HepG2 (cell line): ENCODE measurements at regions not wholly inside any gene's neighbourhood (a gene's known extent, or its start where the extent isn't known, plus 50 kb on each side); places are given as distances from the start of the nearest gene placed in this dataset.

Experiments
- DR1 ChIP-seq: sonication (generic); formaldehyde crosslinking; IDR thresholded peaks from 2 replicates; pipeline ENCODE4 v1.8.0; 2021; ENCODE audit warnings: mild to moderate bottlenecking, missing genetic modification reagents, inconsistent platforms
- EEA1 ChIP-seq: sonication (generic); formaldehyde crosslinking; IDR thresholded peaks from 2 replicates; pipeline ENCODE4 v1.5.1; 2020; ENCODE audit warnings: mild to moderate bottlenecking, missing genetic modification reagents, borderline replicate concordance
- FOXA1 ChIP-seq, 2 experiments: fragments of 450-650 bp in 1 of 2; sonication (generic) in 1 of 2; formaldehyde crosslinking in 1 of 2; IDR thresholded peaks; 2 replicates each; pipeline versions ENCODE4 v1.4.0 to v1.6.1; 2016 to 2020; ENCODE audit warnings: missing genetic modification reagents in 1 of 2
- FOXJ3 ChIP-seq: sonication (generic); formaldehyde crosslinking; IDR thresholded peaks from 2 replicates; pipeline ENCODE4 v1.4.0; 2020; ENCODE audit warnings: missing genetic modification reagents, mild to moderate bottlenecking, borderline replicate concordance
- HDAC1 ChIP-seq: sonication (generic); formaldehyde crosslinking; IDR thresholded peaks from 2 replicates; pipeline ENCODE4 v1.5.1; 2020; ENCODE audit warnings: mild to moderate bottlenecking, missing genetic modification reagents
- MYNN ChIP-seq: sonication (generic); formaldehyde crosslinking; IDR thresholded peaks from 2 replicates; pipeline ENCODE4 v1.4.0; 2020; ENCODE audit warnings: mild to moderate bottlenecking, low read depth, missing genetic modification reagents
- NFIC ChIP-seq: IDR thresholded peaks from 2 replicates; pipeline ENCODE4 v1.6.1; 2012; ENCODE audit warnings: mild to moderate bottlenecking, low read length, inconsistent platforms
- NFKBIZ ChIP-seq: IDR thresholded peaks from 2 replicates; pipeline ENCODE4 v1.6.1; 2018; ENCODE audit warnings: missing genetic modification reagents, missing compliant biosample characterization
- NR2F2 ChIP-seq: IDR thresholded peaks from 2 replicates; pipeline ENCODE4 v1.6.1; 2012; ENCODE audit warnings: low read depth, inconsistent platforms, borderline replicate concordance
- NR2F6 ChIP-seq, 2 experiments: IDR thresholded peaks; 2 replicates each; pipeline ENCODE4 v1.6.1; 2016; ENCODE audit warnings: antibody characterized with exemption in 1 of 2, mild to moderate bottlenecking in 1 of 2
- REL ChIP-seq: sonication (generic); formaldehyde crosslinking; conservative IDR thresholded peaks from 2 replicates; pipeline ENCODE4 v1.8.0; 2022; ENCODE audit warnings: mild to moderate bottlenecking, missing genetic modification reagents, moderate library complexity
- SOX13 ChIP-seq, 3 experiments: fragments of 450-650 bp in 1 of 3; sonication (generic) in 1 of 3; formaldehyde crosslinking in 1 of 3; IDR thresholded peaks in 2 of 3; conservative IDR thresholded peaks in 1 of 3; 2 replicates each; pipeline versions ENCODE4 v1.5.0 to v1.6.1; 2016 to 2020; ENCODE audit warnings: antibody characterized with exemption in 1 of 3, mild to moderate bottlenecking in 1 of 3, missing compliant biosample characterization in 1 of 3, missing genetic modification reagents in 1 of 3, moderate library complexity in 1 of 3
- TEAD2 ChIP-seq: sonication (generic); formaldehyde crosslinking; IDR thresholded peaks from 2 replicates; pipeline ENCODE4 v1.9.0; 2021; ENCODE audit warnings: missing genetic modification reagents
- YEATS2 ChIP-seq: sonication (generic); formaldehyde crosslinking; IDR thresholded peaks from 2 replicates; pipeline ENCODE4 v1.4.0; 2020; ENCODE audit warnings: missing genetic modification reagents, borderline replicate concordance
- ZNF383 ChIP-seq: sonication (generic); formaldehyde crosslinking; IDR thresholded peaks from 2 replicates; pipeline ENCODE4 v1.4.0; 2020; ENCODE audit warnings: missing genetic modification reagents, mild to moderate bottlenecking, borderline replicate concordance
- ZNF446 ChIP-seq: sonication (generic); formaldehyde crosslinking; IDR thresholded peaks from 2 replicates; pipeline ENCODE4 v1.5.0; 2020; ENCODE audit warnings: mild to moderate bottlenecking, missing genetic modification reagents
- ZNF614 ChIP-seq: IDR thresholded peaks from 2 replicates; pipeline ENCODE4 v1.6.1; 2018; ENCODE audit warnings: missing biosample characterization, missing genetic modification reagents, inconsistent platforms, borderline replicate concordance
- ZNF629 ChIP-seq: sonication (generic); formaldehyde crosslinking; conservative IDR thresholded peaks from 2 replicates; pipeline ENCODE4 v1.5.0; 2020; ENCODE audit warnings: missing genetic modification reagents
- ZSCAN22 ChIP-seq: sonication (generic); formaldehyde crosslinking; IDR thresholded peaks from 2 replicates; pipeline ENCODE4 v1.4.0; 2020; ENCODE audit warnings: mild to moderate bottlenecking, missing genetic modification reagents
- TF ChIP-seq, protein P1 (sequence below): sonication (generic); formaldehyde crosslinking; IDR thresholded peaks from 2 replicates; pipeline ENCODE4 v1.5.0; 2020; ENCODE audit warnings: missing genetic modification reagents
- TF ChIP-seq, protein P2 (sequence below): sonication (generic); formaldehyde crosslinking; IDR thresholded peaks from 2 replicates; pipeline ENCODE4 v1.4.0; 2020; ENCODE audit warnings: missing genetic modification reagents, borderline replicate concordance
- TF ChIP-seq, protein P3 (sequence below): sonication (generic); formaldehyde crosslinking; IDR thresholded peaks from 2 replicates; pipeline ENCODE4 v1.8.0; 2022; ENCODE audit warnings: mild to moderate bottlenecking, missing genetic modification reagents, borderline replicate concordance
- TF ChIP-seq, protein P4 (sequence below): sonication (generic); formaldehyde crosslinking; IDR thresholded peaks from 2 replicates; pipeline ENCODE4 v1.4.0; 2020; ENCODE audit warnings: mild to moderate bottlenecking, missing genetic modification reagents
- TF ChIP-seq, protein P5 (sequence below): IDR thresholded peaks from 2 replicates; pipeline ENCODE4 v1.6.1; 2012; ENCODE audit warnings: low read depth, low read length, improper control_type of control experiment

DNA sequence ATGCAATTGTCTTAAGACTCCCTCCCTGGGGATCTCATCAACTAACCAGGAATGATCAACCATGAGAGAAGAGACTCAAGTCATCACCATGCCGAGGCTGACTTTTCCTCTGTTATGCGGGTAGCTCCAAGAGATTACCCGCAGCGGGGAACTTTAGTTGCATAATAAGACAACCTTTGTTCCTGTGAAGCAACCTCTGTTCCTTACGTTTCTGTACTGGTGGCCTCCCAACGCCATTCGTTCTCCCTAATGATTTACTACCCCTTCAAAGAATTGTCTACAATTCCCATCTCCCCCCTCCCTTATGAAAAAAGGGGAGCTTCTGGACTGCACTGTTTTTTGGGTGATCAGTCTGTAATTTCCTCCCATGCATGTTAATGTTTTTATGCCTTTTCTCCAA lies 66.1 kb upstream of the LRPPRC start (continued):
- TF ChIP-seq, protein P1, sequence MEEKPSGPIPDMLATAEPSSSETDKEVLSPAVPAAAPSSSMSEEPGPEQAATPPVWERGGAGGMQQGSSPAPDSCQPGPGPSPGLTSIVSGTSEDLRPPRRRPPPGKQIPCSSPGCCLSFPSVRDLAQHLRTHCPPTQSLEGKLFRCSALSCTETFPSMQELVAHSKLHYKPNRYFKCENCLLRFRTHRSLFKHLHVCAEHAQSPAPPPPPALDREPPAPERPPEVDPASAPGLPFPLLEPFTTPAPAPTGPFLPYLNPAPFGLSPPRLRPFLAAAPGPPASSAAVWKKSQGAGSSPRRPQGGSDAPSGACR (CRISPR knock-in tag): no peak
- no peak for TF ChIP-seq FOXA1 (IDR thresholded peaks at IDR 0.05)
- no peak for TF ChIP-seq FOXA1 (CRISPR knock-in tag; IDR thresholded peaks at IDR 0.05)
- TF ChIP-seq MYNN (CRISPR knock-in tag): no peak
- no peak for TF ChIP-seq NFKBIZ
- TF ChIP-seq EEA1 (CRISPR knock-in tag): no peak
- TF ChIP-seq YEATS2: no peak
- TF ChIP-seq DR1: no peak
- no peak for TF ChIP-seq REL (CRISPR knock-in tag)
- no peak for TF ChIP-seq ZNF446
- no peak for TF ChIP-seq ZSCAN22 (CRISPR knock-in tag)
- TF ChIP-seq HDAC1 (CRISPR knock-in tag): 0 out of 2 replicates have a peak, but pooled peaks have one; percentile 14
- TF ChIP-seq, protein P2, sequence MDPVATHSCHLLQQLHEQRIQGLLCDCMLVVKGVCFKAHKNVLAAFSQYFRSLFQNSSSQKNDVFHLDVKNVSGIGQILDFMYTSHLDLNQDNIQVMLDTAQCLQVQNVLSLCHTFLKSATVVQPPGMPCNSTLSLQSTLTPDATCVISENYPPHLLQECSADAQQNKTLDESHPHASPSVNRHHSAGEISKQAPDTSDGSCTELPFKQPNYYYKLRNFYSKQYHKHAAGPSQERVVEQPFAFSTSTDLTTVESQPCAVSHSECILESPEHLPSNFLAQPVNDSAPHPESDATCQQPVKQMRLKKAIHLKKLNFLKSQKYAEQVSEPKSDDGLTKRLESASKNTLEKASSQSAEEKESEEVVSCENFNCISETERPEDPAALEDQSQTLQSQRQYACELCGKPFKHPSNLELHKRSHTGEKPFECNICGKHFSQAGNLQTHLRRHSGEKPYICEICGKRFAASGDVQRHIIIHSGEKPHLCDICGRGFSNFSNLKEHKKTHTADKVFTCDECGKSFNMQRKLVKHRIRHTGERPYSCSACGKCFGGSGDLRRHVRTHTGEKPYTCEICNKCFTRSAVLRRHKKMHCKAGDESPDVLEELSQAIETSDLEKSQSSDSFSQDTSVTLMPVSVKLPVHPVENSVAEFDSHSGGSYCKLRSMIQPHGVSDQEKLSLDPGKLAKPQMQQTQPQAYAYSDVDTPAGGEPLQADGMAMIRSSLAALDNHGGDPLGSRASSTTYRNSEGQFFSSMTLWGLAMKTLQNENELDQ (CRISPR knock-in tag): no peak
- TF ChIP-seq NR2F6 (IDR thresholded peaks at IDR 0.05): peak; percentile 50
- peak; percentile 62 for TF ChIP-seq NR2F6 (CRISPR knock-in tag; IDR thresholded peaks at IDR 0.05)
- TF ChIP-seq ZNF614 (CRISPR knock-in tag): 0 out of 2 replicates have a peak, but pooled peaks have one; percentile 64
- TF ChIP-seq NR2F2: no peak; the same call in 1 of the 2 replicates
- no peak for TF ChIP-seq TEAD2 (CRISPR knock-in tag)
- TF ChIP-seq, protein P3, sequence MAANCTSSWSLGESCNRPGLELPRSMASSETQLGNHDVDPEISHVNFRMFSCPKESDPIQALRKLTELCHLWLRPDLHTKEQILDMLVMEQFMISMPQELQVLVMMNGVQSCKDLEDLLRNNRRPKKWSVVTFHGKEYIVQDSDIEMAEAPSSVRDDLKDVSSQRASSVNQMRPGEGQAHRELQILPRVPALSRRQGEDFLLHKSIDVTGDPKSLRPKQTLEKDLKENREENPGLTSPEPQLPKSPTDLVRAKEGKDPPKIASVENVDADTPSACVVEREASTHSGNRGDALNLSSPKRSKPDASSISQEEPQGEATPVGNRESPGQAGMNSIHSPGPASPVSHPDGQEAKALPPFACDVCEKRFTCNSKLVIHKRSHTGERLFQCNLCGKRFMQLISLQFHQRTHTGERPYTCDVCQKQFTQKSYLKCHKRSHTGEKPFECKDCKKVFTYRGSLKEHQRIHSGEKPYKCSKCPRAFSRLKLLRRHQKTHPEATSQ (CRISPR knock-in tag): peak; percentile 16; the same call in 1 of the 2 replicates
- peak; percentile 75 for TF ChIP-seq SOX13 (IDR thresholded peaks at IDR 0.05)
- peak in 1 of 2 experiments; percentile 83; a peak in 2 of 4 replicates for TF ChIP-seq SOX13 (CRISPR knock-in tag; conservative IDR thresholded peaks at IDR 0.05 in 1 of 2, IDR thresholded peaks at IDR 0.05 in 1 of 2)
- TF ChIP-seq FOXJ3: peak; percentile 61; the same call in 1 of the 2 replicates
- TF ChIP-seq, protein P4, sequence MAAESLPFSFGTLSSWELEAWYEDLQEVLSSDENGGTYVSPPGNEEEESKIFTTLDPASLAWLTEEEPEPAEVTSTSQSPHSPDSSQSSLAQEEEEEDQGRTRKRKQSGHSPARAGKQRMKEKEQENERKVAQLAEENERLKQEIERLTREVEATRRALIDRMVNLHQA (CRISPR knock-in tag): no peak
- TF ChIP-seq ZNF383 (CRISPR knock-in tag): no peak
- TF ChIP-seq ZNF629 (CRISPR knock-in tag): 0 out of 2 replicates have a peak, but pooled peaks have one; percentile 8
- TF ChIP-seq, protein P5, sequence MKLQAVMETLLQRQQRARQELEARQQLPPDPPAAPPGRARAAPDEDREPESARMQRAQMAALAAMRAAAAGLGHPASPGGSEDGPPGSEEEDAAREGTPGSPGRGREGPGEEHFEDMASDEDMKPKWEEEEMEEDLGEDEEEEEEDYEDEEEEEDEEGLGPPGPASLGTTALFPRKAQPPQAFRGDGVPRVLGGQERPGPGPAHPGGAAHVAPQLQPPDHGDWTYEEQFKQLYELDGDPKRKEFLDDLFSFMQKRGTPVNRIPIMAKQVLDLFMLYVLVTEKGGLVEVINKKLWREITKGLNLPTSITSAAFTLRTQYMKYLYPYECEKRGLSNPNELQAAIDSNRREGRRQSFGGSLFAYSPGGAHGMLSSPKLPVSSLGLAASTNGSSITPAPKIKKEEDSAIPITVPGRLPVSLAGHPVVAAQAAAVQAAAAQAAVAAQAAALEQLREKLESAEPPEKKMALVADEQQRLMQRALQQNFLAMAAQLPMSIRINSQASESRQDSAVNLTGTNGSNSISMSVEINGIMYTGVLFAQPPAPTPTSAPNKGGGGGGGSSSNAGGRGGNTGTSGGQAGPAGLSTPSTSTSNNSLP: no peak
- no peak for TF ChIP-seq NFIC
